H9 (cell line): ENCODE measurements at regions not wholly inside any gene's neighbourhood (a gene's known extent, or its start where the extent isn't known, plus 50 kb on each side); places are given as distances from the start of the nearest gene placed in this dataset.

Source experiments
- DNase-seq: peaks from one replicate; pipeline ENCODE4 v3.0.0-alpha.2; 2017
- H2AFZ ChIP-seq: one replicate; pipeline ENCODE4 v1.6.1; 2013; ENCODE audit warnings: mild to moderate bottlenecking, low read length, control low read depth, moderate library complexity
- H2AK5ac ChIP-seq: 2 replicates; pipeline ENCODE4 v1.6.1; 2013; ENCODE audit warnings: low read length, control low read depth, mixed read lengths; ENCODE audit not compliant: insufficient read length
- H2BK120ac ChIP-seq: one replicate; pipeline ENCODE4 v1.6.1; 2013; ENCODE audit warnings: low read depth, mild to moderate bottlenecking, low read length, control low read depth, inconsistent platforms; ENCODE audit not compliant: poor library complexity, severe bottlenecking
- H2BK12ac ChIP-seq: 2 replicates; pipeline ENCODE4 v1.6.1; 2013; ENCODE audit warnings: low read length, control low read depth, mixed read lengths, low read depth; ENCODE audit not compliant: insufficient read length
- H2BK15ac ChIP-seq: 2 replicates; pipeline ENCODE4 v1.6.1; 2013; ENCODE audit warnings: low read depth, low read length, control low read depth
- H2BK20ac ChIP-seq: one replicate; pipeline ENCODE4 v1.6.1; 2013; ENCODE audit warnings: low read depth, mild to moderate bottlenecking, low read length, control low read depth, inconsistent platforms; ENCODE audit not compliant: poor library complexity, severe bottlenecking
- H2BK5ac ChIP-seq: 2 replicates; pipeline ENCODE4 v1.6.1; 2013; ENCODE audit warnings: low read length, control low read depth, mixed read lengths; ENCODE audit not compliant: insufficient read length
- H3K14ac ChIP-seq: 2 replicates; pipeline ENCODE4 v1.6.1; 2013; ENCODE audit warnings: low read length, control low read depth; ENCODE audit not compliant: insufficient read depth
- H3K18ac ChIP-seq: 2 replicates; pipeline ENCODE4 v1.6.1; 2013; ENCODE audit warnings: low read depth, mild to moderate bottlenecking, mixed read lengths, low read length, control low read depth; ENCODE audit not compliant: insufficient read length
- H3K23ac ChIP-seq: 2 replicates; pipeline ENCODE4 v1.6.1; 2013; ENCODE audit warnings: low read length, control low read depth, mixed read lengths, low read depth; ENCODE audit not compliant: insufficient read length
- H3K23me2 ChIP-seq: 2 replicates; pipeline ENCODE4 v1.6.1; 2013; ENCODE audit warnings: low read depth, mild to moderate bottlenecking, mixed read lengths, low read length, control low read depth; ENCODE audit not compliant: insufficient read length, poor library complexity, severe bottlenecking
- H3K27ac ChIP-seq: 2 replicates; pipeline ENCODE4 v1.5.1; 2013; ENCODE audit warnings: low read length, control low read depth, mixed read lengths, low read depth; ENCODE audit not compliant: insufficient read length
- H3K27me3 ChIP-seq: 2 replicates; pipeline ENCODE4 v1.6.1; 2013; ENCODE audit warnings: low read length, control low read depth, inconsistent platforms; ENCODE audit not compliant: insufficient read depth
- H3K4ac ChIP-seq: 2 replicates; pipeline ENCODE4 v1.6.1; 2013; ENCODE audit warnings: low read depth, mild to moderate bottlenecking, control low read depth, inconsistent platforms, low read length, moderate library complexity
- H3K4me1 ChIP-seq: 2 replicates; pipeline ENCODE4 v1.6.1; 2013; ENCODE audit warnings: low read length, control low read depth, inconsistent platforms; ENCODE audit not compliant: insufficient read depth
- H3K4me2 ChIP-seq: 2 replicates; pipeline ENCODE4 v1.6.1; 2013; ENCODE audit warnings: low read length, control low read depth, mixed read lengths; ENCODE audit not compliant: insufficient read length, insufficient read depth
- H3K56ac ChIP-seq: 2 replicates; pipeline ENCODE4 v1.6.1; 2013; ENCODE audit warnings: low read depth, mild to moderate bottlenecking, mixed read lengths, low read length, control low read depth; ENCODE audit not compliant: insufficient read length
- H3K79me1 ChIP-seq: 2 replicates; pipeline ENCODE4 v1.6.1; 2013; ENCODE audit warnings: low read depth, mild to moderate bottlenecking, moderate library complexity, low read length, control low read depth, inconsistent platforms; ENCODE audit not compliant: insufficient read depth, poor library complexity, severe bottlenecking
- H3K79me2 ChIP-seq: 2 replicates; pipeline ENCODE4 v1.6.1; 2013; ENCODE audit warnings: low read length, control low read depth, inconsistent platforms; ENCODE audit not compliant: insufficient read depth
- H3K9ac ChIP-seq: 2 replicates; pipeline ENCODE4 v1.6.1; 2013; ENCODE audit warnings: low read length, control low read depth, mixed read lengths; ENCODE audit not compliant: insufficient read length; ENCODE audit errors: extremely low read depth
- H3K9me3 ChIP-seq: one replicate; pipeline ENCODE4 v1.6.1; 2013; ENCODE audit warnings: low read depth, low read length, inconsistent platforms; ENCODE audit not compliant: control insufficient read depth
- H3T11ph ChIP-seq: one replicate; pipeline ENCODE4 v1.6.1; 2013; ENCODE audit warnings: mild to moderate bottlenecking, low read length, control low read depth, inconsistent platforms
- H4K20me1 ChIP-seq: one replicate; pipeline ENCODE4 v1.6.1; 2013; ENCODE audit not compliant: control insufficient read depth, insufficient read length, insufficient read depth
- H4K5ac ChIP-seq: 2 replicates; pipeline ENCODE4 v1.6.1; 2013; ENCODE audit warnings: low read depth, mild to moderate bottlenecking, mixed read lengths, low read length, control low read depth; ENCODE audit not compliant: insufficient read length
- H4K8ac ChIP-seq: replicated peaks from 2 replicates; pipeline ENCODE4 v1.6.1; 2013; ENCODE audit warnings: low read length, control low read depth, mixed read lengths, low read depth; ENCODE audit not compliant: insufficient read length
- H4K91ac ChIP-seq: 2 replicates; pipeline ENCODE4 v1.6.1; 2013; ENCODE audit warnings: low read depth, mild to moderate bottlenecking, moderate library complexity, mixed read lengths, low read length, control low read depth; ENCODE audit not compliant: insufficient read length
- H3K27ac Mint-ChIP-seq, 3 experiments: 2 replicates in 2 of 3; 3 replicates in 1 of 3; pipeline ENCODE4 v1.8.0; 2020 to 2021; ENCODE audit warnings: mixed read lengths in 3 of 3, mild to moderate bottlenecking in 1 of 3, moderate library complexity in 1 of 3
- H3K27me3 Mint-ChIP-seq: 2 replicates; pipeline ENCODE4 v1.8.0; 2021; ENCODE audit warnings: low read depth, mild to moderate bottlenecking, moderate library complexity, mixed read lengths
- H3K36me3 Mint-ChIP-seq, 3 experiments: 2 replicates in 2 of 3; 3 replicates in 1 of 3; pipeline ENCODE4 v1.8.0; 2020 to 2021; ENCODE audit warnings: low read depth in 3 of 3, mixed read lengths in 3 of 3; ENCODE audit not compliant: insufficient read depth in 1 of 3
- H3K4me1 Mint-ChIP-seq, 2 experiments: 2 replicates each; pipeline ENCODE4 v1.8.0; 2020; ENCODE audit warnings: mixed read lengths in 2 of 2
- H3K4me3 Mint-ChIP-seq, 2 experiments: 2 replicates in 1 of 2; 3 replicates in 1 of 2; pipeline ENCODE4 v1.8.0; 2020 to 2021; ENCODE audit warnings: mild to moderate bottlenecking in 2 of 2, mixed read lengths in 2 of 2, moderate library complexity in 1 of 2
- H3K9me3 Mint-ChIP-seq, 2 experiments: 2 replicates in 1 of 2; 3 replicates in 1 of 2; pipeline ENCODE4 v1.8.0; 2020; ENCODE audit warnings: mild to moderate bottlenecking in 2 of 2, mixed read lengths in 2 of 2, moderate library complexity in 1 of 2
- CTCF ChIP-seq: fragments of 200-600 bp; sonication (generic); conservative IDR thresholded peaks from 3 replicates; pipeline ENCODE4 v1.8.0; 2021; ENCODE audit warnings: antibody characterized with exemption, mild to moderate bottlenecking
- WGBS: extraction: QIAGEN DNeasy Blood & Tissue Kit; methylation state at CpG from one replicate; pipeline ENCODE4 v1.1.7; 2013; ENCODE audit warnings: missing lambda C conversion rate, low lambda C conversion rate, mixed read lengths; ENCODE audit not compliant: insufficient read length; ENCODE audit errors: extremely low coverage; 5-methylcytosine and 5-hydroxymethylcytosine counted together

- H4K20me1 ChIP-seq: no peaks in the 10 kb centered on the region
- H3K27ac Mint-ChIP-seq: no peak overlapping the region
- no peak overlapping the region for H3K9ac ChIP-seq
- H3K4me2 ChIP-seq: no peak overlapping the region
- no peak overlapping the region for H2BK120ac ChIP-seq
- no peak overlapping the region for H3K18ac ChIP-seq
- H3K56ac ChIP-seq: no peak overlapping the region
- no peak overlapping the region for H2BK12ac ChIP-seq
- peaks cover 0 to 3% of the 10 kb centered on the region in 2 experiments; a peak in 1 of 4 replicates for H3K4me1 Mint-ChIP-seq
- DNase-seq: no peak
- H4K8ac ChIP-seq: no peak overlapping the region
- H4K91ac ChIP-seq: no peak overlapping the region
- no peak overlapping the region for H3K27ac ChIP-seq
- H3K79me1 ChIP-seq: no peaks in the 10 kb centered on the region
- no peak for TF ChIP-seq CTCF
- no peaks in the 10 kb centered on the region; a peak in 1 of 7 replicates for H3K36me3 Mint-ChIP-seq
- H2BK5ac ChIP-seq: no peak overlapping the region
- H3K4ac ChIP-seq: no peak overlapping the region
- H3K4me3 Mint-ChIP-seq: no peak overlapping the region
- no peak overlapping the region for H4K5ac ChIP-seq
- H3K4me1 ChIP-seq: no peaks in the 10 kb centered on the region
- H3K9me3 ChIP-seq: no peaks in the 10 kb centered on the region
- H3K23me2 ChIP-seq: no peaks in the 10 kb centered on the region
- WGBS: no CpG with 5 or more reads among the region's 5 CpGs
- H3K27me3 Mint-ChIP-seq: no peaks in the 10 kb centered on the region
- no peak overlapping the region for H2BK15ac ChIP-seq
- no peak overlapping the region for H2AFZ ChIP-seq
- no peak overlapping the region for H3K23ac ChIP-seq
- H3K14ac ChIP-seq: no peak overlapping the region
- no peak overlapping the region for H2AK5ac ChIP-seq
- no peaks in the 10 kb centered on the region for H3K79me2 ChIP-seq
- H3T11ph ChIP-seq: no peak overlapping the region
- H3K9me3 Mint-ChIP-seq: no peaks in the 10 kb centered on the region
- H3K27me3 ChIP-seq: no peaks in the 10 kb centered on the region
- no peak overlapping the region for H2BK20ac ChIP-seq
Observed at GRCh38 chr13:73464758-73465616, 406.2 kb downstream of the KLF5 start.
